Transverse colon (tissue), 4 donors: ENCODE measurements at regions not wholly inside any gene's neighbourhood (a gene's known extent, or its start where the extent isn't known, plus 50 kb on each side); places are given as distances from the start of the nearest gene placed in this dataset.

ENCODE experiments used
- POLR2A ChIP-seq: fragments of 450-650 bp; IDR thresholded peaks from one replicate; pipeline ENCODE4 v1.6.1; 2016; ENCODE audit warnings: antibody characterized with exemption, mild to moderate bottlenecking, moderate library complexity
- POLR2AphosphoS5 ChIP-seq, 3 donors: sonication (generic); formaldehyde crosslinking; IDR thresholded peaks; one replicate each; pipeline ENCODE4 v1.6.1; 2016; ENCODE audit warnings: antibody characterized with exemption in 3 of 3
- TF ChIP-seq, protein P1 (sequence below), 5 experiments: fragments of 200-600 bp in 3 of 5; fragments of 450-650 bp in 2 of 5; sonication (generic) in 3 of 5; IDR thresholded peaks; 1 replicate in 2 of 5; 2 replicates in 3 of 5; pipeline ENCODE4 v1.5.1; 2016 to 2017; ENCODE audit warnings: antibody characterized with exemption in 5 of 5, inconsistent platforms in 3 of 5, mild to moderate bottlenecking in 2 of 5, moderate library complexity in 1 of 5

DNA sequence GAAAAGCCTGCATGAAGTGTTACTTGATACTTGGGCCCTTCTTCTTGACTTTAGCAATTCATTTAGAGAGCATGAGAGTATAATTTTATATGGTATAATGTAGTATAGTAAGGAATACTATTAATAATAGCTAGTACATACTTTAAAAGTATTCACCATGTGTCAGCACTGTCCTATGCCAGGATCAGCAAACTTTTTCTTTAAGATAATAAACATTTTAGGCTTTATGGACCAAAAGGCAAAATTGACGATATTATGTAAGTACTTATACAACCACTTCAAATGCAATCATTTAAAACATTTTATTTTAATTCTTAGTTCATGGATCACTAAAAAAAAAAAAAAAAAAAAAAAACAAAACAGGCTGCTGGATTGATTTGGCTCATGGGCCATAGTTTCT, 163.9 kb downstream of the IBTK start:
- TF ChIP-seq POLR2AphosphoS5 (IDR thresholded peaks at IDR 0.05) (no peak), POLR2A (no peak)
- TF ChIP-seq, protein P1, sequence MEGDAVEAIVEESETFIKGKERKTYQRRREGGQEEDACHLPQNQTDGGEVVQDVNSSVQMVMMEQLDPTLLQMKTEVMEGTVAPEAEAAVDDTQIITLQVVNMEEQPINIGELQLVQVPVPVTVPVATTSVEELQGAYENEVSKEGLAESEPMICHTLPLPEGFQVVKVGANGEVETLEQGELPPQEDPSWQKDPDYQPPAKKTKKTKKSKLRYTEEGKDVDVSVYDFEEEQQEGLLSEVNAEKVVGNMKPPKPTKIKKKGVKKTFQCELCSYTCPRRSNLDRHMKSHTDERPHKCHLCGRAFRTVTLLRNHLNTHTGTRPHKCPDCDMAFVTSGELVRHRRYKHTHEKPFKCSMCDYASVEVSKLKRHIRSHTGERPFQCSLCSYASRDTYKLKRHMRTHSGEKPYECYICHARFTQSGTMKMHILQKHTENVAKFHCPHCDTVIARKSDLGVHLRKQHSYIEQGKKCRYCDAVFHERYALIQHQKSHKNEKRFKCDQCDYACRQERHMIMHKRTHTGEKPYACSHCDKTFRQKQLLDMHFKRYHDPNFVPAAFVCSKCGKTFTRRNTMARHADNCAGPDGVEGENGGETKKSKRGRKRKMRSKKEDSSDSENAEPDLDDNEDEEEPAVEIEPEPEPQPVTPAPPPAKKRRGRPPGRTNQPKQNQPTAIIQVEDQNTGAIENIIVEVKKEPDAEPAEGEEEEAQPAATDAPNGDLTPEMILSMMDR (IDR thresholded peaks at IDR 0.05), result no peak
